ENCODE measurements at regions not wholly inside any gene's neighbourhood (a gene's known extent, or its start where the extent isn't known, plus 50 kb on each side); places are given as distances from the start of the nearest gene placed in this dataset.

DNA sequence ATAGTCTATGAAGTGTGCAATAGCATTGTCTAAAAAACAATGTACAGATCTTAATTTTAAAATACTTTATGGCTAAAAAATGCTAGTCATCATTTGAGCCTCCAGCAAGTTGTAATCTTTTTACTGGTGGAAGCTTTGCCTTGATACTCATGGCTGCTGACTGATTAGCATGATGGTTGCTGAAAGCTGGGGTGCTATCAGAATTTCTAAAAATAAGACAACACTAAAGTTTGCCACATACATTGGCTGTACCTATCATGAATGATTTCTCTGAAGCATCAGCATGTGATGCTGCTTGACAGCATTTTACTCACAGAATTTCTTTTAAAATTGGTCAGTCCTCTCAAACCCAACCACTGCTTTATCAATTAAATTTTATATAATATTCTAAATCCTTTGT lies 101.5 kb upstream of the TMEM168 start:
- no peak overlapping the region for H2BK12ac ChIP-seq (ENCODE audit: insufficient read length, low read depth, low read length)
- TF ChIP-seq, protein P1, sequence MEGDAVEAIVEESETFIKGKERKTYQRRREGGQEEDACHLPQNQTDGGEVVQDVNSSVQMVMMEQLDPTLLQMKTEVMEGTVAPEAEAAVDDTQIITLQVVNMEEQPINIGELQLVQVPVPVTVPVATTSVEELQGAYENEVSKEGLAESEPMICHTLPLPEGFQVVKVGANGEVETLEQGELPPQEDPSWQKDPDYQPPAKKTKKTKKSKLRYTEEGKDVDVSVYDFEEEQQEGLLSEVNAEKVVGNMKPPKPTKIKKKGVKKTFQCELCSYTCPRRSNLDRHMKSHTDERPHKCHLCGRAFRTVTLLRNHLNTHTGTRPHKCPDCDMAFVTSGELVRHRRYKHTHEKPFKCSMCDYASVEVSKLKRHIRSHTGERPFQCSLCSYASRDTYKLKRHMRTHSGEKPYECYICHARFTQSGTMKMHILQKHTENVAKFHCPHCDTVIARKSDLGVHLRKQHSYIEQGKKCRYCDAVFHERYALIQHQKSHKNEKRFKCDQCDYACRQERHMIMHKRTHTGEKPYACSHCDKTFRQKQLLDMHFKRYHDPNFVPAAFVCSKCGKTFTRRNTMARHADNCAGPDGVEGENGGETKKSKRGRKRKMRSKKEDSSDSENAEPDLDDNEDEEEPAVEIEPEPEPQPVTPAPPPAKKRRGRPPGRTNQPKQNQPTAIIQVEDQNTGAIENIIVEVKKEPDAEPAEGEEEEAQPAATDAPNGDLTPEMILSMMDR (conservative IDR thresholded peaks at IDR 0.05): no peak
- no peak overlapping the region for H3K18ac ChIP-seq (ENCODE audit: insufficient read length, low read depth, low read length)
- H2BK5ac ChIP-seq (ENCODE audit: insufficient read length, low read length): no peak overlapping the region
- H3K14ac ChIP-seq (ENCODE audit: insufficient read depth, low read length): no peak overlapping the region
- H3K23me2 ChIP-seq (ENCODE audit: insufficient read length, low read depth, low read length, poor library complexity, severe bottlenecking): no peaks in the 10 kb centered on the region
- Mint-ChIP-seq H3K4me3 (no peak overlapping the region), H3K9me3 (no peaks in the 10 kb centered on the region), H3K4me1 (peaks cover 14 to 16% of the 10 kb centered on the region in 2 experiments), H3K27me3 (ENCODE audit: low read depth) (no peaks in the 10 kb centered on the region), H3K36me3 (ENCODE audit: insufficient read depth in 1 of 3, low read depth in 3 of 3) (peaks cover 16 to 24% (median 16%) of the 10 kb centered on the region in 3 experiments; a peak in 6 of 7 replicates), H3K27ac (no peak overlapping the region)
- no peak overlapping the region for H2BK15ac ChIP-seq (ENCODE audit: low read depth, low read length)
- no peaks in the 10 kb centered on the region for H3K79me2 ChIP-seq (ENCODE audit: insufficient read depth, low read length)
- H3K4me2 ChIP-seq (ENCODE audit: insufficient read depth, insufficient read length, low read length): no peak overlapping the region
- H3T11ph ChIP-seq (ENCODE audit: low read length): no peak overlapping the region
- peaks cover 2% of the 10 kb centered on the region; the same call in 1 of the 2 replicates for H3K4me1 ChIP-seq (ENCODE audit: insufficient read depth, low read length)
- no peak overlapping the region for H4K5ac ChIP-seq (ENCODE audit: insufficient read length, low read depth, low read length)
- no peaks in the 10 kb centered on the region for H3K9me3 ChIP-seq (ENCODE audit: control insufficient read depth, low read depth, low read length)
- H3K79me1 ChIP-seq (ENCODE audit: insufficient read depth, low read depth, low read length, poor library complexity, severe bottlenecking): no peaks in the 10 kb centered on the region
- no peak for DNase-seq
- no peak overlapping the region for H2BK120ac ChIP-seq (ENCODE audit: low read depth, low read length, poor library complexity, severe bottlenecking)
- no peaks in the 10 kb centered on the region for H4K20me1 ChIP-seq (ENCODE audit: control insufficient read depth, insufficient read depth, insufficient read length)
- no peak overlapping the region for H3K9ac ChIP-seq (ENCODE audit: extremely low read depth, insufficient read length, low read length)
- no peak overlapping the region for H3K27ac ChIP-seq (ENCODE audit: insufficient read length, low read depth, low read length)
- no peak overlapping the region for H2BK20ac ChIP-seq (ENCODE audit: low read depth, low read length, poor library complexity, severe bottlenecking)
- no peak overlapping the region for H2AFZ ChIP-seq (ENCODE audit: low read length)
- H3K27me3 ChIP-seq (ENCODE audit: insufficient read depth, low read length): no peaks in the 10 kb centered on the region
- H4K91ac ChIP-seq (ENCODE audit: insufficient read length, low read depth, low read length): no peak overlapping the region
- H3K4ac ChIP-seq (ENCODE audit: low read depth, low read length): no peak overlapping the region
- no peak overlapping the region for H4K8ac ChIP-seq (replicated peaks; ENCODE audit: insufficient read length, low read depth, low read length)
- H2AK5ac ChIP-seq (ENCODE audit: insufficient read length, low read length): no peak overlapping the region
- no peak overlapping the region for H3K23ac ChIP-seq (ENCODE audit: insufficient read length, low read depth, low read length)
- no peak overlapping the region for H3K56ac ChIP-seq (ENCODE audit: insufficient read length, low read depth, low read length)
